HG02943 (cell line): ENCODE measurements at regions not wholly inside any gene's neighbourhood (a gene's known extent, or its start where the extent isn't known, plus 50 kb on each side); places are given as distances from the start of the nearest gene placed in this dataset.
"Not testable (repeated sequence)": the region's sequence is repeated elsewhere in the genome, so short reads cannot be mapped to it uniquely, and the experiment has no call there.

ENCODE experiments used
- ATAC-seq: cut with Tn5 transposase; IDR thresholded peaks from one replicate; pipeline ENCODE4 v1.9.1; 2021; ENCODE audit warnings: mild to moderate bottlenecking, low read depth, moderate library complexity; ENCODE audit not compliant: unreplicated experiment

- ATAC-seq, result no peak
Observed at GRCh38 chr2:58609326-58609725, 368.2 kb upstream of the FANCL start.

GRCh38 chr2:58608146-58608545, 367.0 kb upstream of the FANCL start:
- no peak for ATAC-seq

- no peak for ATAC-seq
Observed at GRCh38 chr2:58607448-58607847, 366.3 kb upstream of the FANCL start.

- ATAC-seq, result no peak
Observed at GRCh38 chr2:58606799-58607198, 365.7 kb upstream of the FANCL start.

- ATAC-seq, result no peak
Observed at GRCh38 chr2:58604096-58604495, 363.0 kb upstream of the FANCL start.

- ATAC-seq, result no peak
Observed at GRCh38 chr2:58601017-58601416, 359.9 kb upstream of the FANCL start.

GRCh38 chr2:58598171-58598570, 357.0 kb upstream of the FANCL start:
- no peak for ATAC-seq

GRCh38 chr2:58595714-58596113, 354.6 kb upstream of the FANCL start:
- no peak for ATAC-seq

GRCh38 chr2:58594762-58595161, 353.6 kb upstream of the FANCL start:
- ATAC-seq, result no peak

GRCh38 chr2:58594175-58594574, 353.1 kb upstream of the FANCL start:
- ATAC-seq, result no peak

- ATAC-seq, result not testable (repeated sequence)
Observed at GRCh38 chr2:58586178-58586577, 345.1 kb upstream of the FANCL start.

- ATAC-seq, result no peak
Observed at GRCh38 chr2:58585233-58585632, 344.1 kb upstream of the FANCL start.

- ATAC-seq, result no peak
Observed at GRCh38 chr2:58584606-58585118, 343.5 kb upstream of the FANCL start.

- ATAC-seq, result no peak
Observed at GRCh38 chr2:58578276-58578675, 337.2 kb upstream of the FANCL start.

GRCh38 chr2:58574873-58575272, 333.7 kb upstream of the FANCL start:
- ATAC-seq, result no peak

- no peak for ATAC-seq
Observed at GRCh38 chr2:58572731-58573130, 331.6 kb upstream of the FANCL start.

- peak; percentile 88 for ATAC-seq
Observed at GRCh38 chr2:58571181-58571852, 330.2 kb upstream of the FANCL start.

GRCh38 chr2:58569475-58570185, 328.5 kb upstream of the FANCL start:
- ATAC-seq, result no peak

GRCh38 chr2:58568901-58569300, 327.8 kb upstream of the FANCL start:
- no peak for ATAC-seq

GRCh38 chr2:58562276-58562675, 321.2 kb upstream of the FANCL start:
- no peak for ATAC-seq

GRCh38 chr2:58560531-58560930, 319.4 kb upstream of the FANCL start:
- ATAC-seq, result no peak

GRCh38 chr2:58558881-58559280, 317.8 kb upstream of the FANCL start:
- no peak for ATAC-seq
